HG03432 (cell line): ENCODE measurements at regions not wholly inside any gene's neighbourhood (a gene's known extent, or its start where the extent isn't known, plus 50 kb on each side); places are given as distances from the start of the nearest gene placed in this dataset.

Experiments
- ATAC-seq: cut with Tn5 transposase; IDR thresholded peaks from one replicate; pipeline ENCODE4 v1.9.1; 2021; ENCODE audit warnings: mild to moderate bottlenecking, moderate library complexity; ENCODE audit not compliant: unreplicated experiment

GRCh38 chr6:134472661-134473060, 154.7 kb upstream of the SGK1 start:
- ATAC-seq, result no peak

GRCh38 chr6:134472046-134472445, 154.1 kb upstream of the SGK1 start:
- ATAC-seq, result no peak

- ATAC-seq, result no peak
Measured at GRCh38 chr6:134470457-134470975, 152.6 kb upstream of the SGK1 start.

- ATAC-seq, result no peak
Measured at GRCh38 chr6:134469702-134470456, 152.0 kb upstream of the SGK1 start.

GRCh38 chr6:134468633-134469032, 150.7 kb upstream of the SGK1 start:
- ATAC-seq, result no peak

GRCh38 chr6:134467620-134468019, 149.7 kb upstream of the SGK1 start:
- no peak for ATAC-seq

- ATAC-seq, result no peak
Measured at GRCh38 chr6:134466771-134467525, 149.0 kb upstream of the SGK1 start.

- peak; percentile 87 for ATAC-seq
Measured at GRCh38 chr6:134464690-134465411, 146.9 kb upstream of the SGK1 start.

- ATAC-seq, result no peak
Measured at GRCh38 chr6:134458857-134459657, 141.1 kb upstream of the SGK1 start.

GRCh38 chr6:134457941-134458340, 140.0 kb upstream of the SGK1 start:
- no peak for ATAC-seq

- ATAC-seq, result no peak
Measured at GRCh38 chr6:134456226-134456625, 138.3 kb upstream of the SGK1 start.

GRCh38 chr6:134455319-134455718, 137.4 kb upstream of the SGK1 start:
- ATAC-seq, result no peak

GRCh38 chr6:134454794-134455193, 136.9 kb upstream of the SGK1 start:
- ATAC-seq, result no peak

GRCh38 chr6:134453792-134454510, 136.0 kb upstream of the SGK1 start:
- no peak for ATAC-seq

- no peak for ATAC-seq
Measured at GRCh38 chr6:134452906-134453305, 135.0 kb upstream of the SGK1 start.

- no peak for ATAC-seq
Measured at GRCh38 chr6:134451529-134451928, 133.6 kb upstream of the SGK1 start.

GRCh38 chr6:134449781-134450180, 131.9 kb upstream of the SGK1 start:
- no peak for ATAC-seq

- ATAC-seq, result no peak
Measured at GRCh38 chr6:134449004-134449403, 131.1 kb upstream of the SGK1 start.

GRCh38 chr6:134447883-134448387, 130.0 kb upstream of the SGK1 start:
- ATAC-seq, result no peak

- no peak for ATAC-seq
Measured at GRCh38 chr6:134447423-134447822, 129.5 kb upstream of the SGK1 start.
